ENCODE measurements at regions not wholly inside any gene's neighbourhood (a gene's known extent, or its start where the extent isn't known, plus 50 kb on each side); places are given as distances from the start of the nearest gene placed in this dataset.

GRCh38 chrY:19644889-19645638 is 99.5 kb downstream of the KDM5D start:
- DNase-seq: no peak

GRCh38 chrY:19637651-19638347 is 106.7 kb downstream of the KDM5D start:
- DNase-seq: no peak

GRCh38 chrY:19628926-19629325 is 115.6 kb downstream of the KDM5D start:
- DNase-seq: no peak

GRCh38 chrY:19622392-19622791 is 122.1 kb downstream of the KDM5D start:
- no peak for DNase-seq

GRCh38 chrY:19621756-19622155 is 122.8 kb downstream of the KDM5D start:
- DNase-seq: no peak

GRCh38 chrY:19601113-19601512 is 143.4 kb downstream of the KDM5D start:
- DNase-seq: no peak

GRCh38 chrY:19600711-19601110 is 143.8 kb downstream of the KDM5D start:
- no peak for DNase-seq

GRCh38 chrY:19590235-19590634 is 154.3 kb downstream of the KDM5D start:
- no peak for DNase-seq

GRCh38 chrY:19589664-19590063 is 154.9 kb downstream of the KDM5D start:
- DNase-seq: no peak

- DNase-seq: no peak
These were observed 157.2 kb downstream of the KDM5D start for GRCh38 chrY:19587311-19587710.

GRCh38 chrY:19580990-19581389 is 163.5 kb downstream of the KDM5D start:
- DNase-seq: peak; percentile 20

- no peak for DNase-seq
These were observed 166.1 kb downstream of the KDM5D start for GRCh38 chrY:19578281-19578874.

- DNase-seq: no peak
These were observed 167.3 kb downstream of the KDM5D start for GRCh38 chrY:19577250-19577649.

- DNase-seq: no peak
These were observed 169.6 kb downstream of the KDM5D start for GRCh38 chrY:19574939-19575338.

GRCh38 chrY:19573646-19574045 is 170.9 kb downstream of the KDM5D start:
- DNase-seq: no peak

GRCh38 chrY:19570999-19571398 is 173.5 kb downstream of the KDM5D start:
- DNase-seq: peak; percentile 31

- no peak for DNase-seq
These were observed 176.6 kb downstream of the KDM5D start for GRCh38 chrY:19567943-19568342.

GRCh38 chrY:19567051-19567921 is 177.2 kb downstream of the KDM5D start:
- DNase-seq: peak; percentile 90

- DNase-seq: no peak
These were observed 185.4 kb downstream of the KDM5D start for GRCh38 chrY:19559161-19559560.

- no peak for DNase-seq
These were observed 194.7 kb downstream of the KDM5D start for GRCh38 chrY:19549671-19550466.

- DNase-seq: no peak
These were observed 202.8 kb downstream of the KDM5D start for GRCh38 chrY:19541475-19542306.

Data from CD4-positive, alpha-beta T cell treated with Interleukin-17A for 1 hour (primary cell).